A673 (cell line): ENCODE measurements at regions not wholly inside any gene's neighbourhood (a gene's known extent, or its start where the extent isn't known, plus 50 kb on each side); places are given as distances from the start of the nearest gene placed in this dataset.
"Not testable (repeated sequence)": the region's sequence is repeated elsewhere in the genome, so short reads cannot be mapped to it uniquely, and the experiment has no call there.

Experiments used
- BruUV-seq: library from RNA; stranded (reverse); fragments of 400-500 nt; replicated peaks from 2 replicates; lab custom pipeline; 2021; lab: Mats Ljungman, UMichigan
- CTCF ChIA-PET: fragments of 300-600 bp; sonication (Branson Sonifier 250); formaldehyde crosslinking; loops from one replicate; lab custom pipeline; 2022; ENCODE audit warnings: antibody characterized with exemption; lab: Charles Lee
- POLR2A ChIA-PET: fragments of 300-600 bp; sonication (Branson Sonifier 250); formaldehyde crosslinking; loops from one replicate; lab custom pipeline; 2022; ENCODE audit warnings: antibody characterized with exemption; ENCODE audit not compliant: low non-redundant PET; lab: Charles Lee
- DNase-seq: peaks from one replicate; pipeline ENCODE4 v3.0.0-alpha.2; 2015; ENCODE audit warnings: low spot score
- H3K27ac ChIP-seq: fragments of 200-600 bp; sonication (generic); 2 replicates; pipeline ENCODE4 v1.5.1; 2016; ENCODE audit warnings: mixed run types, low read depth, mild to moderate bottlenecking, mixed read lengths, antibody characterized with exemption, low read length; ENCODE audit not compliant: poor library complexity, severe bottlenecking
- H3K27me3 ChIP-seq: fragments of 200-600 bp; sonication (generic); replicated peaks from 2 replicates; pipeline ENCODE4 v1.6.1; 2017; ENCODE audit warnings: mixed run types, low read depth, mild to moderate bottlenecking, mixed read lengths, antibody characterized with exemption, low read length; ENCODE audit not compliant: insufficient read depth, poor library complexity
- H3K36me3 ChIP-seq: fragments of 200-600 bp; sonication (generic); 2 replicates; pipeline ENCODE4 v1.6.1; 2016; ENCODE audit warnings: mixed run types, mild to moderate bottlenecking, mixed read lengths, antibody characterized with exemption, low read length; ENCODE audit not compliant: insufficient read depth, poor library complexity, severe bottlenecking
- H3K4me1 ChIP-seq: fragments of 200-600 bp; sonication (generic); 2 replicates; pipeline ENCODE4 v1.6.1; 2017; ENCODE audit warnings: mixed run types, mild to moderate bottlenecking, mixed read lengths, antibody characterized with exemption, low read length; ENCODE audit not compliant: insufficient read depth, poor library complexity, severe bottlenecking
- H3K4me3 ChIP-seq: fragments of 200-600 bp; sonication (generic); 2 replicates; pipeline ENCODE4 v1.5.1; 2016; ENCODE audit warnings: low read depth, mixed run types, mild to moderate bottlenecking, mixed read lengths, low read length; ENCODE audit not compliant: poor library complexity, severe bottlenecking
- H3K9me3 ChIP-seq: fragments of 200-600 bp; sonication (generic); 2 replicates; pipeline ENCODE4 v1.6.1; 2016; ENCODE audit warnings: mixed run types, low read depth, mild to moderate bottlenecking, mixed read lengths, antibody characterized with exemption, low read length; ENCODE audit not compliant: poor library complexity, severe bottlenecking
- CTCF ChIP-seq: fragments of 300-800, 200-600 bp; sonication (generic); conservative IDR thresholded peaks from 2 replicates; pipeline ENCODE4 v1.5.1; 2017; ENCODE audit warnings: low read depth, mild to moderate bottlenecking, antibody characterized with exemption, low read length, moderate library complexity, mixed read lengths
- EZH2 ChIP-seq: fragments of 200-600 bp; sonication (generic); IDR thresholded peaks from 2 replicates; pipeline ENCODE4 v1.6.1; 2017; ENCODE audit warnings: borderline replicate concordance, low read depth, mild to moderate bottlenecking, mixed read lengths, antibody characterized with exemption, low read length; ENCODE audit not compliant: poor library complexity, severe bottlenecking
- intact Hi-C: fragments of 100-400 bp; cut with micrococcal nuclease; formaldehyde crosslinking; loops from one replicate; pipeline ENCODE4 v1.10.0; 2022; ENCODE audit not compliant: unreplicated experiment

GRCh38 chr9:22654833-22655232 lies 208.2 kb downstream of the DMRTA1 start:
- Histone ChIP-seq H3K36me3 (no peaks in the 10 kb centered on the region), H3K4me1 (no peaks in the 10 kb centered on the region), H3K4me3 (no peak overlapping the region), H3K27me3 (no peaks in the 10 kb centered on the region), H3K27ac (no peak overlapping the region), H3K9me3 (no peaks in the 10 kb centered on the region)
- ChIA-PET POLR2A (no interaction called here), CTCF (no interaction called here)
- no peak for TF ChIP-seq EZH2
- no peak for TF ChIP-seq CTCF
- DNase-seq: no peak
- BruUV-seq: no TSS peak
- intact Hi-C loops: no loop called here

GRCh38 chr9:22657713-22658112 lies 211.1 kb downstream of the DMRTA1 start:
- BruUV-seq: no TSS peak
- Histone ChIP-seq H3K36me3 (no peaks in the 10 kb centered on the region), H3K27me3 (no peaks in the 10 kb centered on the region), H3K9me3 (no peaks in the 10 kb centered on the region), H3K27ac (no peak overlapping the region), H3K4me3 (no peak overlapping the region), H3K4me1 (no peaks in the 10 kb centered on the region)
- CTCF ChIA-PET: no interaction called here
- no peak for DNase-seq
- intact Hi-C loops: no loop called here
- POLR2A ChIA-PET: no interaction called here
- no peak for TF ChIP-seq CTCF
- TF ChIP-seq EZH2: no peak

GRCh38 chr9:22658484-22658883 lies 211.9 kb downstream of the DMRTA1 start:
- DNase-seq, intact Hi-C loops, H3K36me3 ChIP-seq, BruUV-seq, H3K9me3 ChIP-seq, H3K4me3 ChIP-seq, POLR2A ChIA-PET, CTCF ChIA-PET, H3K4me1 ChIP-seq, H3K27me3 ChIP-seq, H3K27ac ChIP-seq: not testable (repeated sequence)

GRCh38 chr9:22682536-22682935 lies 235.9 kb downstream of the DMRTA1 start:
- intact Hi-C loops: no loop called here
- H3K27ac ChIP-seq: no peak overlapping the region
- no peaks in the 10 kb centered on the region for H3K27me3 ChIP-seq
- H3K4me3 ChIP-seq: no peak overlapping the region
- no peak for DNase-seq
- ChIA-PET CTCF (no interaction called here), POLR2A (no interaction called here)
- H3K9me3 ChIP-seq: no peaks in the 10 kb centered on the region
- BruUV-seq: no TSS peak
- H3K36me3 ChIP-seq: no peaks in the 10 kb centered on the region
- no peak for TF ChIP-seq EZH2
- TF ChIP-seq CTCF: no peak
- H3K4me1 ChIP-seq: no peaks in the 10 kb centered on the region
